BE2C (cell line): ENCODE measurements at regions not wholly inside any gene's neighbourhood (a gene's known extent, or its start where the extent isn't known, plus 50 kb on each side); places are given as distances from the start of the nearest gene placed in this dataset.
"Not testable (repeated sequence)": the region's sequence is repeated elsewhere in the genome, so short reads cannot be mapped to it uniquely, and the experiment has no call there.

Experiments
- DNase-seq: peaks from one replicate; pipeline ENCODE4 v3.0.0-alpha.2; 2020
- H3K27me3 ChIP-seq: fragments of 250-450 bp; sonication (Bioruptor Pico); 2 replicates; pipeline ENCODE4 v1.5.1; 2020; ENCODE audit warnings: mild to moderate bottlenecking
- H3K36me3 ChIP-seq: fragments of 250-450 bp; sonication (Bioruptor Pico); 2 replicates; pipeline ENCODE4 v1.5.1; 2020; ENCODE audit warnings: mild to moderate bottlenecking
- H3K4me1 ChIP-seq: fragments of 250-450 bp; sonication (Bioruptor Pico); 2 replicates; pipeline ENCODE4 v1.5.1; 2020
- H3K4me3 ChIP-seq: 2 replicates; pipeline ENCODE4 v1.5.1; 2011; ENCODE audit warnings: low read depth, low read length
- H3K9me3 ChIP-seq: fragments of 250-450 bp; sonication (Bioruptor Pico); 2 replicates; pipeline ENCODE4 v1.5.1; 2020

DNA sequence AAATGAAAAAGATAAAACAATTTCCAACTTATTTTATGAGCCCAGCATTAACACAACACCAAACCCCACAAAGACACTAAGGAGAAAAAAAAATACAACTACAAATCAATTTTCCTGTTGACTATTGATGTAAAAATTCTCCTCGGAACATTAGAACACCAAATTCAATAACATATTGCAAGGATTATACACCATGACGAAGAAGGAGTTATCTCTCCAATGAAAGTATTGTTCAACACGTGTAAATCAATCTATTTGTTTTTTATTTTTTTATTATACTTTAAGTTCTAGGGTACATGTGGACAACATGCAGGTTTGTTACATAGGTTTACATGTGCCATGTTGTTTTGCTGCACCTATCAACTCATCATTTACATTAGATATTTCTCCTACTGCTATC lies 1632.3 kb downstream of the SPATA31A7 start:
- H3K4me3 ChIP-seq, H3K9me3 ChIP-seq, DNase-seq, H3K36me3 ChIP-seq, H3K27me3 ChIP-seq, H3K4me1 ChIP-seq: not testable (repeated sequence)

DNA sequence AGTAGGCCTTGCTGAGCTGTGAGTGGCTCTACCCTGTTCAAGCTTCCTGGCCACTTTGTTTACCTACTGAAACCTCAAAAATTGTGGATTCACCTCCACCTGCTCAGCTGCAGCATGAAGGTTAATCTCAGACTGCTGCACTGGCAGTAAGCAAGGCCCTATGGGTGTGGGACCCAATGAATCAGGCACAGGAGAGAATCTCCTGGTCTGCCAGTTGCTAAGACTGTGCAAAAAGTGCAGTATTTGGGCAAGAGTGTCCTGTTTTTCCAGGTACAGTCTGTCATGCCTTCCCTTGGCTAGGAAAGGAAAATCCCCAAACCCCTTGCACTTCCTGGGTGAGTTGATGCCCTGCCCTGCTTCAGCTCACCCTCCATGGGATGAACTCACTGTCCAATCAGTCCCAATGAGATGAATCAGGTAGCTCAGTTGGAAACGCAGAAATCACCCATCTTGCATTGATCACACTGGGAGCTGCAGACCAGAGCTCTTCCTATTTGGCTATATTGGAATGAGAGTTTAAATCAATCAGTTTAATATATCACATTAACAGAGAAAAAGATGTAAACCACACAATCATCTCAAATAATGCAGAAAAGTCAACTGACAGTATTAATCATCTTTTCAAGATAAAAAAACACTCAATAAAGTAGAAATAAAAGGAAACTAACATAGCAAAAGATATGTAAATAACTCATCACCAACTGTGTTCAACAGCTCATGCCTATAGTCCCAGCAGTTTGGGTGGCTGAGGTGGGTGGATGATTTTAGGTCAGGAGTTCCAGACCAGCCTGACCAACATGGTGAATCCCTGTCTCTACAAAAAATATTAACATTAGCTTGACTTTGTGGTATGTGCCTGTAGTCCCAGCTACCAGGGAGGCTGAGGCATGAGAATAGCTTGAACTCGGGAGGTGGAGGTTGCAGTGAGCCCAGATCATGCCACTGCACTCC lies 1638.4 kb downstream of the SPATA31A7 start:
- H3K27me3 ChIP-seq, H3K4me1 ChIP-seq, H3K36me3 ChIP-seq, DNase-seq, H3K9me3 ChIP-seq, H3K4me3 ChIP-seq: not testable (repeated sequence)

- not testable (repeated sequence) for H3K27me3 ChIP-seq, H3K4me1 ChIP-seq, H3K4me3 ChIP-seq, DNase-seq, H3K9me3 ChIP-seq, H3K36me3 ChIP-seq
Measured at GRCh38 chr9:62830829-62831459, 1641.1 kb downstream of the SPATA31A7 start.

DNA sequence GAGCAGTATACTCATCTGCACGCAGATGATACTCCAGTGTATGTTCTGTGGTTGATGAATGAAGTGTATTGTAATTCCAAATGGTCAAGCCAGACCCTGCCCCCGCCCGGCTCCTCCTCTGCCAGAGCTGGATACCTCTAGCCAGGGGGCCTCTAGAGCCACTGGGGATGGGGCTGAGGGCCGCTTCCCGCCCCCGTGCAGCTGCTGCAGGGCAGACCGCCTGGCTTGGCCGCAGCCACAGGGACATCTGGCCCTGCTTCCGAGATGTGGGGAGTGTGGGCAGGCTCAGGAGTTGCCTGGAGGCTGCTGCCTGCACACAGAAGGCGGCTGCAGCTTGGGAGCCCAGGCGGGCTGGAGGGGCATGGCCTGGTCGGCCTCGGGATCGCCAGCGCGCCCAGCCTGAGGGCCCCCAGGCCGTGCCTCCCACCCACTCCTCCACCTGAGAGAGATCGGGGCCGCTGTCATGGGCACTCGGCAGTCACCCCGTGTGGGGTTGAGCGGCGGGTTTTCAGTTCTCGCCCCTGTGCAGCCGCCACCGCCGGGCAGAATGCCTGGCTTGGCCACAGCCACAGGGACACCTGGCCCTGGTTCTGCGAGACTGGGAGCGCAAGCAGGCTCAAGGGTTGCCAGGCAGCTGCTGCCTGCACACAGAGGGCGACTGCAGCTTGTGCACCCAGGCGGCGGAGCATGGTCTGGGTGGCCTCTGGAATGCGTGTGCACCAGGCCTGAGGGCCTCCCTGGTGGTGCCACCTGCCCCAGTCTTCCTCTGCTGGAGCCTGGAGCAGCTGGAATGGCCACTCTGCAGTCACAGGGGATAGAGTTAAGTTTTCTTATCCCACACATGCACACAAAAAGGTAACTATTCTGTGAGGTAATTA lies 1643.7 kb downstream of the SPATA31A7 start:
- not testable (repeated sequence) for H3K4me1 ChIP-seq, H3K9me3 ChIP-seq, H3K4me3 ChIP-seq, DNase-seq, H3K36me3 ChIP-seq, H3K27me3 ChIP-seq

GRCh38 chr9:62837254-62837911 lies 1647.5 kb downstream of the SPATA31A7 start:
- H3K4me1 ChIP-seq, H3K36me3 ChIP-seq, H3K27me3 ChIP-seq, H3K9me3 ChIP-seq: not testable (repeated sequence)
- peak; percentile 71 for DNase-seq
- H3K4me3 ChIP-seq, result peak overlapping the region; percentile 58

GRCh38 chr9:62838024-62838718 lies 1648.3 kb downstream of the SPATA31A7 start:
- H3K27me3 ChIP-seq, H3K36me3 ChIP-seq, H3K9me3 ChIP-seq, H3K4me1 ChIP-seq: not testable (repeated sequence)
- H3K4me3 ChIP-seq, result peak overlapping the region; percentile 58
- peak; percentile 99 for DNase-seq

DNA sequence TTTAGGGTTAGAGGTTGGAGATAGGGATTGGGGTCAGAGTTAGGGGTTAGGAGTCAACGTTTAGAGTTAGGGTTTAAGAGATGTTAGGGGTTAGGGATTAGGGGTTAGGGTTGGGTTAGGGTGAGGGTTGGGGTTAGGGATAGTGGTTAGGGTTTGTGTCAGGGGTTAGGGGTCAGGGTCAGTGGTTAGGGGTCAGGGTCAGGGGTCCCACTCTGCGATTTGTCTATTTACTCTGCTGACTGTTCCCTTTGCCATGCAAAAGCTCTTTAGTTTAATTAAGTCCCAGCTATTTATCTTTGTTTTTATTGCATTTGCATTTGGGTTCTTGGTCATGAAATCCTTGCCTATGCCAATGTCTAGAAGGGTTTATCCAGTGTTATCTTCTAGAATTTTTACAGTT lies 1649.3 kb downstream of the SPATA31A7 start:
- not testable (repeated sequence) for H3K4me3 ChIP-seq, DNase-seq, H3K36me3 ChIP-seq, H3K4me1 ChIP-seq, H3K9me3 ChIP-seq, H3K27me3 ChIP-seq

DNA sequence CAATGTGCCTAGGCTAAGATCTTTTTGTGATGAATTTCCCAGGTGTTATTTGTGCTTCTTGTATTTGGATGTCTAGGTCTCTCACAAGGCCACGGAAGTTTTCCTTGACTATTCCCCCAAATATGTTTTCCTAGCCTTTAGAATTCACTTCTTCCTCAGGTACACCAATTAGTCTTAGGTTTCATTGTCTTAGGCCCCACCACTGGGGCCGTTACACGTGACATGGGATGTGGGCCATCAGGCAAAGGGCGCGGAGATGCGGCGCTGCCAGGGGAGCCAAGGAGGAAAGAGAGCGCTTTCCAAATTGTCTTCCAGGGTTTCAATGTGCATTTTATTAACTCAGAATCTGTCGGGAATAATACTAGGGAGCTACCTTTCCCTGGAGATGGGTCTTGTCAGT lies 1653.3 kb downstream of the SPATA31A7 start:
- H3K4me3 ChIP-seq, DNase-seq, H3K9me3 ChIP-seq, H3K4me1 ChIP-seq, H3K36me3 ChIP-seq, H3K27me3 ChIP-seq: not testable (repeated sequence)

DNA sequence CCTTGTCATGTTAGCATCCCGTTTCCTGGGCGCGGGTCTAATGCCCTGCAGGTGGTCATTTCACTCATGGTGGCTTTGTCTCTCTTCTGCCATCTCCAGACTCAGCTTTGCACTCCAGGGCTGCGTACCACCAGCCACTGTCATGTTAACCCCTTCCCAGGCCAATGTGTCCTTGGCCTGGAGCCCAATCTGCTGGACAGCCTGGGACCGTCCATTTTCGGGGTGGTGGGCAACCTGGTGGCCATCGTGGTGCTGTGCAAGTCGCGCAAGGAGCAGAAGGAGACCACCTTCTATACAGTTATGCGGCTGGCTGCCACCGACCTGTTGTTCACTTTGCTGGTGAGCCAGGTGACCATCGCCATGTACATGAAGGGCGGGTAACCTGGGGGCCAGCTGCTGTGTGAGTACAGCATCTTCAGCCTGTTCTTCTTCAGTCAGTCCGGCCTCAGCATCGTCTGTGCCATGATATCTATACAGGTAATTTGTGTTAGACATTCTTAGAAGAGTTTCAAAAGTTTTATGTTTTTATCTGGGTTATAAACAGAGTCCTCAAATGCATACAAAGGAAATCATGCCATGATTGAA lies 1654.0 kb downstream of the SPATA31A7 start:
- H3K9me3 ChIP-seq, H3K27me3 ChIP-seq, H3K36me3 ChIP-seq, H3K4me3 ChIP-seq, H3K4me1 ChIP-seq, DNase-seq: not testable (repeated sequence)

- not testable (repeated sequence) for H3K4me3 ChIP-seq, DNase-seq, H3K27me3 ChIP-seq, H3K36me3 ChIP-seq, H3K4me1 ChIP-seq, H3K9me3 ChIP-seq
Measured at GRCh38 chr9:62844681-62845185, 1654.9 kb downstream of the SPATA31A7 start.

DNA sequence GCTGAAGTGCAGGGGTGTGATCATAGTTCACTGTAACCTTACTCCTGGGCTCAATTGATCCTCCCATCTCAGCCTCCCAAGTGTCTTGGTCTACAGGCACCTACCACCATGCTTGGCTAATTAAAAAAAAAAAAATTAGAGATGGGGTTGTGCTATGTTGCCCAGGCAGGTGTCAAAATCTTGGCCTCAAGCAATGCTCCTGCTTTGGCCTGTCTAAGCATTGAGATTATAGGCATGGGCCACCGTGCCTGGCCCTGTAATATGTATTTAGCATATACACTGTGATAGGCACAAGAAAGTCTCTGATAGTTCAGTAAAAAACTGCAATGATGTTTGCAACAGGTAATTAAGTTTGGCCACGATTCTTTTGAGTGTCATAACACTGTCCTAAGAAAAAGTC lies 1658.4 kb downstream of the SPATA31A7 start:
- H3K36me3 ChIP-seq, H3K4me3 ChIP-seq, H3K9me3 ChIP-seq, H3K27me3 ChIP-seq, H3K4me1 ChIP-seq, DNase-seq: not testable (repeated sequence)

- not testable (repeated sequence) for DNase-seq, H3K9me3 ChIP-seq, H3K27me3 ChIP-seq, H3K4me1 ChIP-seq, H3K36me3 ChIP-seq, H3K4me3 ChIP-seq
Measured at GRCh38 chr9:62849991-62850390, 1660.2 kb downstream of the SPATA31A7 start.

DNA sequence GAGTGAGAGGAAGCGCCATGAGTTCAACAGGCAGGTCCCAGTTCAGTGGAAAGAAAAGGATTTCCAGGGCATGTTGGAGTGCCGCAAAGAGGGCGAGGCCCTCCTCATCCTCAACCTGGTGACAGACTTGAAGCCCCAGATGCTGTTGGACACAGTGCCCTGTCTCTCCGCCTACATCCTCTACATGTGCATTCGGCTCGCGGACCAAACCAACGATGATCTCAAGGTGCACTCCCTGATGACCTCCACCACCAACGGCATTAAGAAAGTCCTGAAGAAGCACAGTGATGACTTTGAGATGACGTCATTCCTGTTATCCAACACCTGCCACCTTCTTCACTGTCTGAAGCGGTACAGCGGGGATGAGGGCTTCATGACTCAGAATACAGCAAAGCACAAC lies 1667.4 kb downstream of the SPATA31A7 start:
- not testable (repeated sequence) for H3K4me3 ChIP-seq, H3K4me1 ChIP-seq, H3K36me3 ChIP-seq, H3K9me3 ChIP-seq, DNase-seq, H3K27me3 ChIP-seq

- not testable (repeated sequence) for H3K27me3 ChIP-seq, H3K4me3 ChIP-seq, H3K9me3 ChIP-seq, H3K4me1 ChIP-seq, DNase-seq, H3K36me3 ChIP-seq
Measured at GRCh38 chr9:62858240-62858639, 1668.4 kb downstream of the SPATA31A7 start.
